CD1c-positive myeloid dendritic cell (primary cell): ENCODE measurements at regions not wholly inside any gene's neighbourhood (a gene's known extent, or its start where the extent isn't known, plus 50 kb on each side); places are given as distances from the start of the nearest gene placed in this dataset.

Experiments
- DNase-seq: peaks from one replicate; pipeline ENCODE4 v3.0.0-alpha.2; 2016; ENCODE audit errors: extremely low spot score

GRCh38 chr20:6231556-6231955, 108.7 kb upstream of the FERMT1 start:
- DNase-seq: no peak

DNA sequence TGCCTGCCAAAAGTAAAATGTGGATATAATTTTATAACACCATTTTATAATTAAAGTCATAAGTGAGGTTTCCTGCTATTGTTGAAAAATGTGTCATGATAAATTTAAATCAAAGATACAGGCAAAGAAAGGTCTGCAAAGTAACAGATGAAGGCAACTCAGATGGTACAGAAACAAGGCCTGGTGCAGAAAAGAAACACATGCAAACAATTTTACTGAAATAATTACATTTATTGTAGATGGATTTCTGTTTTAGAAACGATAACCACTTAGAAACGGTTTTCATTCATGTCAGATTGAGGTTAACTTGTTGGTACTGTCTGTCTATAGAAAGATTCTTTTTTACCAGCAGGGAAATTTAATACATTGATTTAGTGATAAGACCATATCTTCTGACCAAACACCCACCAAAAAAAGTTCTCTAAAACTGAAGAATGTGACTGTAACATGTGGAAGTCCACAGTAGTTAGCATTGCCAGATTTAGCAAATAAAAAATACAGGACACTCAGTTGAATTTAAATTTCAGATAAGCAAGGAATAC, 105.5 kb upstream of the FERMT1 start:
- no peak for DNase-seq

GRCh38 chr20:6213311-6213710, 90.5 kb upstream of the FERMT1 start:
- DNase-seq: no peak

GRCh38 chr20:6212903-6213302, 90.1 kb upstream of the FERMT1 start:
- no peak for DNase-seq

DNA sequence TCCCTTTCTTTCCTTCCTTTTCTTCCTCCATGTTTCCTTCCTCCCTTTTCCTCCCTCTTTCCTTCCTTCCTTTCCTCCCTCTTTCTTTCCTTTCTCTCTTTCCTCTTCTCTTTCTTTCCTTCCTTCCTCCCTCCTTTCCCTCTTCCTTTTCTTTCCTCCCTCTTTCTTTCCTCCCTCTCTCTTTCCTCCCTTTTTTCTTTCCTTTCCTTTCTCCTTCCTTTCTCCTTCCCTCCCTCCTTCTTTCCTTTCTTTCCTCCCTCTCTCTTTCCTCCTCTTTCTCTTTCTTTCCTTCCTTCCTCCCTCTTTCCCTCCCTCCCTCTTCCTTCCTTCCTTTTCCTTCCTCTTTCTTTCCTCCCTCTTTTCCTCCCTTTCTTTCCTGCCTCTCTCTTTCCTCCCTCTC, 86.3 kb upstream of the FERMT1 start:
- DNase-seq: no peak

DNA sequence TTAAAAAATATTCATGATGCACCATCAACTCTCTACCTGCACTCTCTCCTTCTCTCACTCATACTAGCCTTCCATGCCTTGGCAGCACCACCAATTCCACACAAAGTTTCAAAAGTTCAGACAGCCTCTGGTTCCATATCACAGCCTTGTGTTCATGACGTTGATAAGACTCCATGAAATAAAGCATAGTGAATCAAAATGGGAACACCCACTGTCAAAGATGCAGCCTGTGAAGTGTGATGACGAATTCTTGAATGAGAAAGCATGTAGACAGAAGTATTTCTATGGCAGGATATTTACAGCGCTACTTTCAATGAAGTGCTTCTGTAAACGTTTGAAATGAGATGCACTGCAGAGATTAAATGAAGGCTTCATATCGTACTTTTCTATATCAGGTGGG, 77.3 kb upstream of the FERMT1 start:
- DNase-seq: no peak

DNA sequence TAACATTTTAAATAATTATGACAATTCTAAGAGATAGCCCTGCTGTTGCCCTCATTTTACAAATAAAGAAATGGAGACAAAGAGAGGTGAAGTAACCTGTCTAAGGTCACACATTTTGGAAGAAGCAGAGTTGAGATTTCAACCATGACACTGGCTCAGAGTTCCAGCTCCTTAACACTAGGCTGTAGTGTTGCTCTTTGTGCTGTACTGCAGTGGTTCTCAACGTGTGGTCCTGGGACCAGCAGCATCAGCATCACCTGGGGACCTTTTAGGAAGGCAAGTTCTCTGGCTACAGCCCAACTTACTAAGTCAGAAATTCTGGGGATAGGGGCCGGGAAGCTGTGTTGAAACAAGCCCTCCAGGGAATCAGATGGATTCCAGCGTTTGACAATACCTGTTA, 62.4 kb upstream of the FERMT1 start:
- no peak for DNase-seq

DNA sequence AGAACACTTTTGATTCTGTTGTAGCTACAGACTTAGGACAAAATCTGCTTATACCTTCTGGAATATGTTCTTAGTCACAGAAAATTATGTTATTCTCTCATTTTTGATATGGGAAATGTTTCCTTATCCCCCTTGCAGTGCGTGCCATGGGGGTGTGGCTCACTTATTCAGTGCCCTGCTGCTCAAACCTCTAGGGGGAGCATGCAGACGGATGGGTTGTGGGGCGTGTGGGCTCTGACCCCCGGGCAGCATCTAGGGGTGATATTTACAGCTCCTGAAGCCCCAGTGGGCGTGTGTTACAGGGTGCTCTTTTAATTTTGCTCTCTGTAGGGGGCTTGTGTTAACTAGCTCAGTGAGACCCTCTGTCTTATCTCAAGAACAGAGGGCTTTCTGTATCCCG, 61.3 kb upstream of the FERMT1 start:
- no peak for DNase-seq

DNA sequence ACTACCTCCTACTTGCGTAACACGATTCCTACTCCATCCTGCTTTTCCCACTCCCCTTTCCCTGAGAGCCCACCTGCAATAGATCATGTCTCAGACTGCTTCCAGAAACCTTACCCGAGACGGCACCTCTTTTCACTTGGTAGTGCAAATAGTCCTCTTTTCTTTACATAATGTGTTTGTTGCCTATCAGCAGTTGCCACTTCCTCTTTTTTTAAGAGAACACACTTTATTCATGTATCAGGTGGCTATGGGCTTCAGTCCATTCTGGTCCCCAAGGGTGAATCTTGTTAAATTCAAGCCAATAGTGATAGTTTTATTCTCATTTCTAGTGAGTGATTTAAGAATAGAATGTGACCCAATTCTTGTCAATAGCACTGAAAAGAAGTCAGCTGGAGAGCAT, 57.7 kb upstream of the FERMT1 start:
- DNase-seq: no peak

- DNase-seq: no peak
Measured at GRCh38 chr20:6178537-6178936, 55.7 kb upstream of the FERMT1 start.

DNA sequence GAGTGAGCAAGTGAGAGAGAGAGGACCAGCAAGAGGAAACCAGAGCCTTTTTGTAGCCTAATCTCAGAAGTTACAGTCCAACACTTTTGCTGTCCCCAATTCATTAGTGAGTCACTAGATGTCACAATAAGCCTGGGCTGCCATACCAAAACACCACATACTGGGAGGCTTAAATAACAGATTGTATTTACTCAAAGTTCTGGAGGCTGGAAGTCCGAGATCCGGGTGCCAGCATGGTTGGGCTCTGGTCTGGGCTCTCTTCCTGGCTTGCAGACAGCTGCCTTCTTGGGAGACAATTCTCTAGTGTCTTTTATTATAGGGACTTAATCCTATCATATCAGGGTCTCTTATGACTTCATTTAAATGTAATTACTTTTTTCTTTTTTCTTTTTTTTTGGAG, 50.7 kb upstream of the FERMT1 start:
- DNase-seq: no peak
